OCI-LY1 (cell line): ENCODE measurements at regions not wholly inside any gene's neighbourhood (a gene's known extent, or its start where the extent isn't known, plus 50 kb on each side); places are given as distances from the start of the nearest gene placed in this dataset.

ENCODE experiments used
- CTCF ChIP-seq: fragments of 200-600 bp; sonication (generic), shearing (Covaris generic); IDR thresholded peaks from 2 replicates; pipeline ENCODE4 v1.5.1; 2017; ENCODE audit warnings: mild to moderate bottlenecking, antibody characterized with exemption, low read length, moderate library complexity, mixed read lengths
- EZH2 ChIP-seq: fragments of 200-600 bp; sonication (generic), shearing (Covaris generic); IDR thresholded peaks from 2 replicates; pipeline ENCODE4 v1.8.0; 2017; ENCODE audit warnings: borderline replicate concordance, mixed run types, mild to moderate bottlenecking, antibody characterized with exemption, low read length, moderate library complexity, mixed read lengths

- TF ChIP-seq CTCF (no peak), EZH2 (no peak)
Measured at GRCh38 chr2:37870829-37871228, 54.3 kb upstream of the RMDN2 start.
